GM18867 (cell line): ENCODE measurements at regions not wholly inside any gene's neighbourhood (a gene's known extent, or its start where the extent isn't known, plus 50 kb on each side); places are given as distances from the start of the nearest gene placed in this dataset.
A peak's percentile ranks its signal among the peaks of the same experiment; 100 is the strongest.
"Not testable (repeated sequence)": the region's sequence is repeated elsewhere in the genome, so short reads cannot be mapped to it uniquely, and the experiment has no call there.

Source experiments
- ATAC-seq: cut with Tn5 transposase; IDR thresholded peaks from one replicate; pipeline ENCODE4 v1.9.1; 2021; ENCODE audit warnings: mild to moderate bottlenecking, moderate library complexity; ENCODE audit not compliant: unreplicated experiment

GRCh38 chr7:145147865-145148264, 312.0 kb upstream of the TPK1 start:
- ATAC-seq, result no peak

DNA sequence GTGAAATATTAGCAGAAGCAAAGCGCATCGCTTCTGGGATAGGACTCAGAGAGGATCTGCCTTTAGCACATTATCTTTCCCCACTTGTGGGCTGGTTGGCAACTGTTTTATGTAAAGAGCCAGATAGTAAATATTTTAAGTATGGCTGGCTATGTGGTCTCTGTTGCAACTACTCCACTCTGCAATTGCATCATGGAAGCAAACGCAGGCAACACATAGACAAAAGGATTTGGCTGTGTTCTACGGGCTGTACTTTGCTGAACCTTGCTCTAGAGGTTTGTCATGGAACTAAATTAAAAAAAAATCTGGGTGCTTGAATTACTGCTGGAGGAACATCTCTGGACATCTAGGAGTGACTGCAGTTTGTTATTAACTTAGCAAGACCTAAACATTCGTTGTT, 307.8 kb upstream of the TPK1 start:
- no peak for ATAC-seq

DNA sequence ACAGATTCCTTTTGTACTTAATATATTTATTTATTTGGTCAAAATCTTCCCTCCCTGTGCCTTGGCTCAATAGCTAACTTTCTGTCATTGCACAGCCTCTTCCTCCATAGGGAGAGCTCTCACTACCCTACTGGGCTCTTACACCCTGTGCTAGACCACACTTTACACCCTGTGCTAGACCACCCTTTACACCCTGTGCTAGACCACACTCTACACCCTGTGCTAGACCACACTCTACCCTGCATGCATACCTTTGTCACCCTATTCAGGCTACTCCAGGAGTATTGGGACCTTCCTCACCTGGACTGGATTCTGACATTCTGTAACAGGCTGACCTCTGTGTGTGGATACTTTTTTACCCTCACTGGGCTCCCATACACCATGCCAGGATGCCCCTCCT, 298.5 kb upstream of the TPK1 start:
- ATAC-seq, result no peak

GRCh38 chr7:145123502-145123901, 287.6 kb upstream of the TPK1 start:
- ATAC-seq, result no peak

DNA sequence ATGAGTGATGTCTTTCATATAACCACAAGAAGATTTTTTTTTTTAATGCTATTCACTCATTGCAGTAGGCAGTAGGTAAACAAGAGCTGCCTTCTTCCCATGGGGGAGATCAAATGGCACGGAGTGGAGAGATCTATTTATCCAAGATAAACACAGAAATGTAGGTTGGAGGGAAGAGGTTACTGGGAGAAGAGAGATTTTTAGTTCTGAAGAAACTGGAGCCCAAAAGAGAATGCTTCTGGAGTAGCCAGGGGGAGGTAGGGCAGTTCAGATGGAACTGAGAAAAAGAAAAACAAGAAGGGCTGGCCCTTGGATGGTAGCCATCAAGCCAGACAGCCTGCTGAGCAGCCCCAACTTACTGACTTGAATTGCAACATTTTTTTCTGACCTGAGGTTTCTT, 270.1 kb upstream of the TPK1 start:
- ATAC-seq, result no peak

DNA sequence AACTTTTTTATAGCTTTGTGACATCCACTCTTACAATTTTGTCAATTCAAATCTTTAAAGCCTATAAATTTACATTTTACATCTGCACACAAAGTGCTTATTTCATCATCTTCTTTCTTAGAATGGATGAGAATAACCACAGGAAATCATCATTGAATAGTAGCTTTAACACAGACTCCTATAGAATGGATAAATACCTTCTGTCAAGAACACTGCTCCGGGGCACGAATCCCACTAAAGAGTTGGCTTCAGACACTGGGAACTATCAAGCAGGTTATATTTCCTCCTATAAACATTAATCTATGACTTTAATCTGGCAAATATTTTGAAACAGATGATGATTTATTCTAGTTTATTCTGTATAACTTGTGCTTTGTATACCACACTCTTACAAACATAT, 269.7 kb upstream of the TPK1 start:
- ATAC-seq, result no peak

DNA sequence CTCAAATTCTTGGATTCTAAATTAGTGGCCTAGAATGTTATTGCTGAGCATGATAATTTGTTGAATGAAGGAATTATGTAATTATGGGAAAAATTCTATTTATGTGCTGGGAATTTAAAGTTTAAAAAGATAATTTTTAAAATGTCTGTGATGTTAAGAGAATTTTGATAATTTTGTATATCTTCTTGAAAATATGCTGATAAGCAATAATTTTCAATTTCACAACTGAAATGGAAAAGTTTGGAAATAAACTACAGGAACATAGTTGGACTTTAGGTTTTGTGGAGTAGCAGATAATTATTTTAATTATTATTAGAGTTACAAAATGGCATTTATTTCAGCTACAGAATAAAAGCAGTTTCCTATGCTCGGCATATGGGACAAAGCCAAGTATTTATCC, 268.5 kb upstream of the TPK1 start:
- ATAC-seq, result no peak

DNA sequence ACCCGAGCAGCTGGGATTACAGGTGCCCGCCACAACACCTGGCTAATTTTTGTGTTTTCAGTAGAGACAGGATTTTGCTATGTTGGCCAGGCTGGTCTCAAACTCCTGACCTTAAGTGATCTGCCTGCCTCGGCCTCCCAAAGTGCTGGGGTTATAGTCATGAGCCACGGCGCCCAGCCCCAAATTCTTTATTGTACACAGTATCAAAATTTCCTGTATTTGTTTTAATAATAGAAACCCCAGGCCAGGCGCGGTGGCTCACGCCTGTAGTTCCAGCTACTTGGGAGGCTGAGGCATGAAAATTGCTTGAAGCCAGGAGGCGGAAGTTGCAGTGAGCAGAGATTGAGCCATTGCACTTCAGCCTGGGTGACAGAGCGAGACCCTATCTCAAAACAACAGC, 266.3 kb upstream of the TPK1 start:
- ATAC-seq, result not testable (repeated sequence)

DNA sequence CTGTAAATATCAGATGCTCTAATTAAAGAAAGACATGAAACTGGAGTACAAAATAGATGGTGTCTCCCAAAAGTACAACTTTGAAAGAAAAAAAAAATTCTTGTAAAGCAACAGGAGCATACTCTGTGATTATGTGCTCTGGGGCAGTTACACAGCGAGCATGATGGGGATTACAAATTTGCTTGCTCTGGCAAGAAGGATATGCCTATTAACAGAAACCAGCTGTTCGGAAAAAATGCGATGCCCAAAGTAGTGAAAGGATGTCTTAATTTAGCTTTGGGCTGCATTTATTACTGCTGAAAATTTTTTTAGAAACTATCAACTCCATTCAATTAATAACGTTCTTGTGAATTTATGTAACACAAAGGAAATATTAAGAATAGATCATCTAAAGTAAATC, 256.9 kb upstream of the TPK1 start:
- ATAC-seq, result no peak

- ATAC-seq, result no peak
These were observed 252.4 kb upstream of the TPK1 start for GRCh38 chr7:145088111-145088745.

DNA sequence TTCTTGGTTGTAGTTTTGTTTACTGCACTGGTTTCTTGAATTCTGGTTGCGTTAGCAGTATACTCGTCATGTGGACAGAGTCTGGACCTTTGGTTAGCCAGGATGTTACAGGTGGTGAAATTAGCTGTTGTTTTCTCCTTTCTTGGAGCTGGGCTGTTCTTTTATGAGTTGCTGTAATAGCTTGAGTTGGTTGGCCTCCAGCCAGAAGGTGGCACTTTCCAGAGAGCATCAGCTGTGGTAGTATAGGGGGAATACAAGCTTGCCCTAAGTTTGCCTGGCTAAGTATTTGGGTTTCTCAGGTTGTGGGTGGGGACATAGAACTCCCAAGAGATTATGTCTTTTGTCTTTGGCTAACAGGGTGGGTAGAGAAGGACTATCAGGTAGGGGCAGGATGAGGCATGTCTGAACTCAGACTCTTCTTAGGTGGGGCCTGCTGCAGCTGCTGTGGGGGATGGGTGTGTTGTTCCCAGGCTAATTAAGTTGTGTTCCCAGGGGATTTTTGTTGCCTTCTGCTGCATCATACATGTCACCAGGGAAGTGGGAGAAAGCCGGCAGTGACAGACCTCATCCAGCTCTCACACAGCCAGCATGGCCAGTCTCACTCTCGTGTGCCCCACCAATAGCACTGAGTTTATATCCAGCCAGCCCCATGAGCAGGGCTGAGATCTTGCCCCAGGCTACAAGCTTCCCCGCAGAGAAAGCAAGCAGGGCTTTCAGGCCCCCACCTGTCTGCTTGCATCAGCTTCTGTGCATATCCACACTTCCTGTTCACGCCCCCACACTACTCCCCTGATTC, 246.7 kb upstream of the TPK1 start:
- ATAC-seq, result no peak

DNA sequence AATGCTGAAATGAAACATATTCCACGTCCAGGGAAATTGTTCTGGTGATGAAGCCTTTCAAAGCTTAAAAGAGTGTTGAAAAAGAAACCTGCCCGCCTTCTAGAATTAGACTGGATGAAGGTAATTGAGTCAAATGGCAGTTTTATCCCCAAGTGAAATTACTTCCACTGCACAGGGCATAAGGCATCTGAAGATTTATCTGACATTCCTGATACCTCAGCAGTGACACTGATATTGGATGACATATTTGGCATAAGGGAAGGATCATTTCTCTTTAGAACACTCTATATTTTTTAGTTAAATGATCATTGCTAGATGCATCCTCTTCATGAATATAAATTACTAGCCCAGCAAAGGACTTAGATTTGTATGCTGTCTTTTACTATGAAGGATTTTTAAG, 229.6 kb upstream of the TPK1 start:
- ATAC-seq, result no peak

- ATAC-seq, result no peak
These were observed 228.3 kb upstream of the TPK1 start for GRCh38 chr7:145064114-145064513.

GRCh38 chr7:145053781-145054180, 217.9 kb upstream of the TPK1 start:
- ATAC-seq, result no peak

GRCh38 chr7:145050415-145050814, 214.6 kb upstream of the TPK1 start:
- no peak for ATAC-seq

DNA sequence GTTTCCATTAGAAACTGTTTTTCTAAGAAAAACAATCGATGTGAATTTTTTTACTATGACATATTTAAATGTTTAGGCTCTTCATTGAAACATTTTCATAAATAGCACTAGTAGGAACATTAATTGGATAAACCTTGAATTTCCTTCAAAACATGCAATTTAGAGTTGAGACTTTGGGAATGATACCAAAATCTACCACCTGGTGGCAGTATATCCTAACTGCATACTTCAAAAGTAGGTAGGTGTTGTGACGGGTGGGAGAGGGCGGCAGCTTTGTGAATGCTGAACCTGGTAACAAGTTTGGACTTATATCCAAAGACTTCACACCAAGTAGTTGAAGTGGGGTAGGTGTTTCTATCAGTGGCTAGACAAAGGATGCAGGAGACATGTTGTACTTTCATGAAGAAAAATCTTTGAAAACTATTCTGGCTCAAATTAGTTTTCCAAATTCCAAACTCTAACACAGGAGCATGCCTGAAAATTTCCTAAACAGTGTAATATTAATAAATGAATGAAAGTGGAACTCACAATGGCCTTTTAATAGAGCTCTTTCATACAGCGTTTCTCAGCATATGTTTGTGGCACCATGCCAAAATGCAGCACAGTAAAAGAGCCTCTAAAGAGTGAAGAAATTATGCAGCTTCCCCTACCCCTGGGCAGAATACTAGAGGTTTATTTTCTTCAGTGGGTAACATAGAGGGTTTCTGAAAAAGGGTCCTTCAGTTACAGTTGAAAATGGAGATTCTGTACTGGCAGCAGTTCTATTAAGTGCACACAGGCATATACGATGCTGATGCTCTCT, 201.0 kb upstream of the TPK1 start:
- peak; percentile 93 for ATAC-seq

DNA sequence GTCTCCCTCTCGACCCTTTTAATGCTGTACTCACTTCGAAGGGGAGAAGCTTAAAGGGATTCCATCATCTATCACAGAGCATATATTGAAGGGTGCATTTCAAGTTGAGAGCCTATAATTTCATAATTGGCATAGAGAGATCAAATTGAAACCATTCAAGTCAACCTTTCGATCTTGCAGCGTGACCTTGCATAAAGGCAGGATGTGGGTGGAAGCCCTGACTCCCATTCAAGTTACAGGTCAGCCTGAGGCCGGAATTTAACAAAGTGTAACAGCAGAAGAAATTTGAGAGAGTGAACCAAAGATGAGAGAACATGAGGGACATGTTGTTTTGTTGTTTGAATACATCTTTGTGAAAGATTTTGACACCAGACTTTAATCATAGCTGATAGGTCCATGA, 195.3 kb upstream of the TPK1 start:
- peak; percentile 69 for ATAC-seq

DNA sequence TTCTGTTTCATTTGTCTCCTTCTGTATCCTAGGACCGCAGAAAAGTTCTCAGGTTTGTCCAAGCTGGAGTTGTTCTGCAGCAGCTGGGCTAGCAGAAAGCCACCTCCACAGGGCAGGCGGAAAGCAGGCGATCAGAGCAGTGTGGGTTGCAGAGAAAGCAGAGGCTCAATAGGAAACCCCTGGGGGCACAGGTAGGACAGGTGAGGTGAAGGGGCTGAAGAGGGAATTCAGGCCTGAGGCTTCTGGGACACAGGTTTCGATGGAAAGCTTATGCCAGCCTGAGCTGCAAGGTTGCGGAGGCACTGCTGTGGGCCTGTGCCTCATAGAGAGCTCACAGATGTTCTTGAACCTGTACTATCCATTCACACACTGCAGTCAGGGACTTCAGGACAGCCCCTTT, 194.9 kb upstream of the TPK1 start:
- peak; percentile 29 for ATAC-seq

DNA sequence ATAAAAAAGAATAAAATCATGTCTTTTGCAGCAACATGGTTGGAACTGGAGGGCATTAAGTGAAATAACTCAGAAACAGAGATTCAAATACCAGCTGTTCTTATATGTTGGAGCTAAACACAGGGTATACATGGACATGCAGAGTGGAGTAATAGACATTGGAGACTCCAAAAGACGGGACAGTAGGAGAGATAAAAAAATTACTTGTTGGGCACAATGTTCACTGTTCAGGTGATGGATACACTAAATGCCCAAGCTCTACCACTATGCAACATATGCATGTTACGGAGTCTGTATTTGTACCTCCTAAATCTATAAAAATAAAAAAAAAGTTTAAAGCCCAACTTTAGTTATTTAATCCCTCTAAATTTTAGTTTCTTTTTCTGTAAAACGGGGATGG, 184.6 kb upstream of the TPK1 start:
- no peak for ATAC-seq

- no peak for ATAC-seq
These were observed 180.2 kb upstream of the TPK1 start for GRCh38 chr7:145016068-145016467.

- no peak for ATAC-seq
These were observed 174.0 kb upstream of the TPK1 start for GRCh38 chr7:145009876-145010275.

DNA sequence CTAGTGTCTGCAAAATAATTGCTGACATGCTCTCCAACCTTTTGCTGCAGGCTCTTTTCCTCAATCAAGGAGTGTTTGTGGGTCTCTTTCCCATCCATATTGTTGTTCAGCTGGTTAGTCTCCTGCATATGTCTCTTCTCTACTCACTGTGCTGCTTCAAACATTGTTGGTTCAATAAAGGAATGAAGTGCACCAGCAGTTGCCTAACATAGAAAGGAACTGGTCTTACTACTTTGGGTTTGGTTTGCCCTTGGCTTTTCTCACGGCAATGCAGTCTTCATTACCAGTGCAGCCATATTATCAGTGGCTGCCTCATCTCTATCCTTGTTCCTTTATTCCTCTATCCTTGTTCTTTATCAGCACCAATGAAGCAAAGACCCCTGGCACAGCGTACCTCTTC, 169.7 kb upstream of the TPK1 start:
- no peak for ATAC-seq
